ENCODE measurements at regions not wholly inside any gene's neighbourhood (a gene's known extent, or its start where the extent isn't known, plus 50 kb on each side); places are given as distances from the start of the nearest gene placed in this dataset.

DNA sequence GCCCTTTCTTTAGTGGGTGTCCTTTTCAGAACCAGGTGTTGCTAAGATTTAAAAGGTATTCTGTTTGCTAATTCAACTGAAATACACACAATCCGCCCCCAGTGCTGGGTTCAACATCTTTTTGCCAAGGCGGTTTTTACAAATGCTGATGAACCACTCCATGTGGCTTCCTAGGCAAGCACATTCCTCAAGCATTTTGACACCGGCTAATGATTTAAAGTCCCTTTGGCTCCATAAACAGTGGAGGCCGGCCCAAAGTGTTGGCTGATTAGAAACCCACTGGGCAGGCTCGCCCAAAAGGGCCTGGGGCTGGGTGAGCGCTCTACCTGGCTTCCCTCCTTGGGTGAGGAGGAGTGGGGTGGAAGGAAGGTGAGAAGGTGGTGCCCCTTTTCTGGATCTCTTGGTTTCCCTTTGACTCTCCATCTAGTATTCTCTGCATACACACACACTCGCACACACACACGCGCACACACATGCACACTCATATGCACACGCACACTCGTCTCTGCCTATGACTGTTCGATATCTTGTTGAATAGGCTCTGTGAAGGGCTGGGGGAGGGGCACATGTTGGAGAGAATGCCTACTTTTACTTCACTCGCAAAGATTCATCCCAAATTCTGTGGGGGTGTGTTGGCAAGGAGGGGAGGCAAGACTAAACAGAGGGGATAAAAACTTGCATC, 66.7 kb upstream of the ARMC2 start:
- DNase-seq, result peak; percentile 53
- no peaks in the 10 kb centered on the region for H3K36me3 ChIP-seq (replicated peaks; ENCODE audit: control insufficient read depth, insufficient read depth, low read length)
- H3K4me3 ChIP-seq (ENCODE audit: insufficient read depth, low read depth, low read length), result peak overlapping the region; percentile 42
- 0 out of 2 replicates have a peak, but pooled peaks cover 1% of the 10 kb centered on the region for H3K27me3 ChIP-seq (ENCODE audit: control insufficient read depth, insufficient read depth, low read length)

DNA sequence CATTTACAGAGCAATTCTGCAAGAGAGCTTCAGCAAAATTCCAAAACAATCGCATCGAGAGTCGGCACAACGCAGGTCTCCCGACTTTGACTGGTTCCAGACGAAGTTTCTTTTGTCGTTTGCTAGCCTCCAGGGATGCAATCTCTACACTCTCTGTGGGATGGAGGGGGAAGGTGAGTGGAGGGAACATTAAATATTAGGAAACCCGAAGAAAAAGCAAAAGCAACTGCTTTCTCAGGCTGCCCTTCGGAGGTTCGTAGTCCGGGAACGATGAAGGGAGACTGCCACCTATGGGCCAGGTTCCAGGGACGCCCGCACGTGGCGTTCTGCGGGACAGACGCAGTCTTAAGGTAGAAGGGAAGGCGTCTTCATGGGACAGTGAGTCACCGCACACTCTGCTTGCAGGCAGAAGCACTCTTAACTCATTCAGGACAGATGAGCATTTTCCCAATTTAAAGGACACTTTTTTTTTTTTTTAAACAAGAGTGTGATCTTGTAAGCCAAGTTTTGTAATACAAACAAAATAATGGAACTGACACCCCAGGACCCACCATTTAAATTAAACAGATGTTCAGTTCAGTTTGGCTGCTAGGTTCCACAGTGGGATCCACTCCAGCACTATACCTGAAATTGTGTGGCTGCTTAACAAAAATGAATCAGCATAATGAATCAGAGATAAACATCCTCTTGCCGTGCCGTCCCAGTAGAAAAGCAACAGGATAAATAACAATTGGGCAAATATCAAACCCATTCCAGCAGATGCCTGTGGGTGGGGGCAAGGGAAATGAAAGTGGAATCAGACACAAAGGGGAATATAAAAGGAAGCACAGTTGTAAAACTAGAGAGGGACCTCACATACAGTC, 65.8 kb upstream of the ARMC2 start:
- H3K4me3 ChIP-seq (ENCODE audit: insufficient read depth, low read depth, low read length), result peak overlapping the region; percentile 42
- no peaks in the 10 kb centered on the region for H3K36me3 ChIP-seq (replicated peaks; ENCODE audit: control insufficient read depth, insufficient read depth, low read length)
- 0 out of 2 replicates have a peak, but pooled peaks cover 1% of the 10 kb centered on the region for H3K27me3 ChIP-seq (ENCODE audit: control insufficient read depth, insufficient read depth, low read length)
- peak; percentile 85 for DNase-seq

DNA sequence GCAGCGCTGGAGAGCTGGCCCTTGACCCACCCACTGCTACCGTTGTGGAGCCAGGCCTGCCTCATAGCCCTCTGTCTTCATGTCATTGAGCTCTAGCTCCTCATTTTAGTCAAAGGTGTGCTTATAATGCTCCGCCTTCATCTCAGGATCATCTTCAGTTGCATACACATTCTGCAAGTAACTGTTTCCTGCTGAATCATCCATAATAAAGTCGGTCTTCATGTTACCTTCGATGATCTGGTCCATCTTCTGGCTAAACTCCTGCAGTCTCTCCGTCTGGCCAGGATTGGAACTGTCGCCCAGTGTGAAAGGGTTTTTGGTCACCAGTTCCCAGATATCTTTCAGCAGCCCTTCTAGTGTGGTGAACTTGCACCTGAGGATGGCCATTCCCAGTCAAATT, 62.6 kb upstream of the ARMC2 start:
- H3K36me3 ChIP-seq (replicated peaks; ENCODE audit: control insufficient read depth, insufficient read depth, low read length), result no peaks in the 10 kb centered on the region
- no peak for DNase-seq
- H3K27me3 ChIP-seq (ENCODE audit: control insufficient read depth, insufficient read depth, low read length), result 0 out of 2 replicates have a peak, but pooled peaks cover 1% of the 10 kb centered on the region
- H3K4me3 ChIP-seq (ENCODE audit: insufficient read depth, low read depth, low read length), result no peak overlapping the region

DNA sequence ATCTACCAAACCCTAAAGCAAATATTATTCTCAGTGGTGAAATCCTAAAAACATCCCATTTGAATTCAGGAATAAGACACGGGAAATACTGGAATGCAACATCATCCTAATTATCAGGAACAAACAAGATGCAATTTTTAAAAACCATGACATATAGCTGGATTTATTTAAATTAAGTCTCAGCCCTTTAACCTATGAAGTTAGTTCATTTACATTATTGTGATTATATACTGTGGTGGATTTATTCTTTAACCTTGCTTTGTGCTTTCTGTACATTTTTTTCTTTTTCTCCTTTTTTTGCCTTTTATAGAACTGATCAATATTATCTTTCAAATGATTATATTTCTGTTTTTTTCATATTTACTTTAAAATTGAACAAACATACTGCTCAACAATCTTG, 59.8 kb upstream of the ARMC2 start:
- DNase-seq, result no peak
- H3K36me3 ChIP-seq (replicated peaks; ENCODE audit: control insufficient read depth, insufficient read depth, low read length), result no peaks in the 10 kb centered on the region
- no peaks in the 10 kb centered on the region for H3K27me3 ChIP-seq (ENCODE audit: control insufficient read depth, insufficient read depth, low read length)
- no peak overlapping the region for H3K4me3 ChIP-seq (ENCODE audit: insufficient read depth, low read depth, low read length)

DNA sequence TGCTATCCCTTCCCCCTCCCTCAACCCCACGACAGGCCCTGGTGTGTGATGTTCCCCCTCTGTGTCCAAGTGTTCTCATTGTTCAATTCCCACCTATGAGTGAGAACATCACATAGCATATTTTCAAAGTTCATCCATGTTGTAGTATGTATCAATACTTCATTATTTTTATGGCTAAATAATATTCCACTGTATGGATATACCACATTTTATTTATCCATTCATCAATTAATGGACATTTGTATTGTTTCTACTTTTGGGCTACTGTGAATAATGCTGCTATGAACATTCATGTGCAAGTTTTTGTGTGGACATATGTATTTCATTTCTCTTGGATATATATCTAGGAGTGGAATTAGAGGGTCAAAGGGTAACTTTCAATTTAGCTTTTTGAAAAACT, 58.7 kb upstream of the ARMC2 start:
- no peaks in the 10 kb centered on the region for H3K27me3 ChIP-seq (ENCODE audit: control insufficient read depth, insufficient read depth, low read length)

DNA sequence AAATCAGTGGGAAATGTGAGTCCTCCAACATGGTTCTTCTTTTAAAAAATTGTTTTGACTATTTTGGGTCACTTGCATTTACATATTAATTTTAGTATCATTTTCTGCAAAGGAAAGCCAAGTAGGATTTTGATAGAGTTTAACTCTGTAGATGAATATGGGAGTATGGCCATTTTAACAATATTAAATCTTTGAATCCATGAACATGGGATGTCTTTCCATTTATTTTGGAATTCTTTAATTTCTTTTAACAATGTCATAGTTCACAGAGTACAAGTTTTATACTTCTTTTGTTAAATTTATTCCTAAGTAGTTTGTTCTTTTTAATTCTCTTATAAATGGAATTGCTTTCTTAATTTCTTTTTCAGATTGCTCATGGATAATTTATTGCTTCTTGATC, 56.5 kb upstream of the ARMC2 start:
- DNase-seq, result no peak
- H3K4me3 ChIP-seq (ENCODE audit: insufficient read depth, low read depth, low read length), result no peak overlapping the region
- H3K36me3 ChIP-seq (replicated peaks; ENCODE audit: control insufficient read depth, insufficient read depth, low read length), result no peaks in the 10 kb centered on the region
- H3K27me3 ChIP-seq (ENCODE audit: control insufficient read depth, insufficient read depth, low read length), result no peaks in the 10 kb centered on the region

More for the DNA sequence above, 58.7 kb upstream of the ARMC2 start:
- H3K4me3 ChIP-seq (ENCODE audit: insufficient read depth, low read depth, low read length), result no peak overlapping the region
- no peaks in the 10 kb centered on the region for H3K36me3 ChIP-seq (replicated peaks; ENCODE audit: control insufficient read depth, insufficient read depth, low read length)
- no peak for DNase-seq

DNA sequence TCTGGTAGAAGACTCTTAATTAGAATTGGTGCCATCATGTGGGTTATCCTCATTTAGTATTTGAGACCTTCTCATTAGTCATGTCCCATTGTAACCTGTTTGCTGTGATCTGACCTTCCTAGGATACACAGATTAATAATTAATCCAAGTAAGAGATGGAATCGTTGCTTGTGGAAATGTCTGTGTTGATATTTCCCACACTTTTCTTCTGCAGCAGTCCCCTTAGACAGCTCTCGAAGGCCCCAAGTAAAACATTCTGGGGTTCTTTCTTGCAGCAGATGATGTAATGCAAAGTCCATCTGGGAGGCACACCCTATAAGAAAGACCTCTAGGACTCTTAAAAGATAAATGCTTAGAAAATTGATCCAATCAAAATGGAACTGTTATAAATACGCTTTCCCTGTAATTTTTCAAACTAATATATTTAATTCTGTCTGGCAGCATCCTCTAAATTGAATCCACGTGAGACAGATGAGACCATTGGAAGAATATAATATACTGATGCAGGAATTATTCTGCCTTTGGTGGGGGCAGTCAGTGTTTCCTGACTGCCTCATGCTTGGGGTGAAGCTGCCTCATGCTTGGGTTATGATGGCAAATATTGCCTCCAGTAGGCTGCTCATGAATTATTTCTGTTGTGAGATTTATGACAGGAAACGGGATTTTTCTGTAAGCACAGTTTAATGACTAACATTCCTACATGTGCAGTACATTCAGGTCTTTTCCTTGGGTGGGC, 54.5 kb upstream of the ARMC2 start:
- DNase-seq, result no peak
- H3K4me3 ChIP-seq (ENCODE audit: insufficient read depth, low read depth, low read length), result no peak overlapping the region
- no peaks in the 10 kb centered on the region for H3K27me3 ChIP-seq (ENCODE audit: control insufficient read depth, insufficient read depth, low read length)
- H3K36me3 ChIP-seq (replicated peaks; ENCODE audit: control insufficient read depth, insufficient read depth, low read length), result no peaks in the 10 kb centered on the region

DNA sequence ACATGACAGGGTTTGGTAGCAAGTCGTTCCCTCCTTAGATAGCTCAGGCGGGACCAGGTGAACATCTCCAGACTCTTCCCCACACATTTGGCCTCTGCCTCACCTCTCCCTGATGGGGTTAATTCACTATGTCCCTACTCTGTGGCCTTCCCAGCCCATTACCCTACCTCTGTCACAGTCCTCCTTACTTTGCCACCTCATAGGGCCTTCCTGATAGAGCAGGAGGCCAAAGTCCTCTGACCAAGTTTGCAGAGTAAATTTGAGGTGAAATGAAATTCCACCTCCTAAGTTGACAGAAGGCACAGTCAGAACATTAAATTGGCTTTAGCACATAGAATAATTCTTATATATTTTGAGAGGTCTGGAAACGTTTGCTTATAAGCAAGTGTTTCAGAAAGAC, 53.1 kb upstream of the ARMC2 start:
- Histone ChIP-seq H3K27me3 (ENCODE audit: control insufficient read depth, insufficient read depth, low read length) (no peaks in the 10 kb centered on the region), H3K4me3 (ENCODE audit: insufficient read depth, low read depth, low read length) (no peak overlapping the region), H3K36me3 (replicated peaks; ENCODE audit: control insufficient read depth, insufficient read depth, low read length) (no peaks in the 10 kb centered on the region)
- no peak for DNase-seq

DNA sequence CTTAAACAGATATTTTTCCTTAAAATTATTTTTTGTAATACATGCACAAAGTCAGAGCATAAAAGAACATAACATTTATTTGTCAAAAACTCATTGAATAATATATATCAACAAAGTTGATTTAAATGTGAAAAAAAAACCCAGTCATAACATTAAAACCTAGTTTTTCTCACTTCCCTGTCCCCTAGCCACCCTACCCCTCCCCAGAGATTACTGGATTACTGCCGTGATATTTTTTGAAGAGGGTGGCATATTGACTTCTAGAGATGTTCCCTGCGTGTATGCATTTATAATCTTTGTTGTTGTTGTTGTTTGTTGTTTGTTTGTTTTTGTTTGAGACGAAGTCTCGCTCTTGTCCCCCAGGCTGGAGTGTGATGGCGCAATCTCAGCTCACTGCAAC, 52.4 kb upstream of the ARMC2 start:
- H3K27me3 ChIP-seq (ENCODE audit: control insufficient read depth, insufficient read depth, low read length), result no peaks in the 10 kb centered on the region
- no peak for DNase-seq
- H3K4me3 ChIP-seq (ENCODE audit: insufficient read depth, low read depth, low read length), result no peak overlapping the region
- H3K36me3 ChIP-seq (replicated peaks; ENCODE audit: control insufficient read depth, insufficient read depth, low read length), result no peaks in the 10 kb centered on the region

DNA sequence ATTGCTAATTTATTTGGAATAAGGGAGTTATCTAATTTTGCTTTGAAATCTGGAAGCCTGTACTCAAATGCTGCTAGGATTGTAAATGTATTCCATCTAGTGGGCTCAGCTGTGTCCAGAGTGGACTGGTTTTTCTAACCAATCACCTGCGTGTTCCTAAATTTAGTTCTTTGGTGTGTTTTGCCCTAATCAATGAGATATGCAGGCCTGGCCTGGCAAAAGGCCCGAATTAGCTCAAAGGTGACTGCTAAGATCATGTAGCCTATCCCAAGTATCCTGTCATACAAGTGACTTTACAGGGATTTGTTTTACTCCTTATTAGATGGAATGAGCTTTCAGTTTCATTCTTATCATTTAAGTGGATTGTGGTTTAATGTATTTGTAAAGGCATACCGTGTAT, 51.3 kb upstream of the ARMC2 start:
- Histone ChIP-seq H3K36me3 (replicated peaks; ENCODE audit: control insufficient read depth, insufficient read depth, low read length) (no peaks in the 10 kb centered on the region), H3K4me3 (ENCODE audit: insufficient read depth, low read depth, low read length) (no peak overlapping the region), H3K27me3 (ENCODE audit: control insufficient read depth, insufficient read depth, low read length) (no peaks in the 10 kb centered on the region)
- no peak for DNase-seq

DNA sequence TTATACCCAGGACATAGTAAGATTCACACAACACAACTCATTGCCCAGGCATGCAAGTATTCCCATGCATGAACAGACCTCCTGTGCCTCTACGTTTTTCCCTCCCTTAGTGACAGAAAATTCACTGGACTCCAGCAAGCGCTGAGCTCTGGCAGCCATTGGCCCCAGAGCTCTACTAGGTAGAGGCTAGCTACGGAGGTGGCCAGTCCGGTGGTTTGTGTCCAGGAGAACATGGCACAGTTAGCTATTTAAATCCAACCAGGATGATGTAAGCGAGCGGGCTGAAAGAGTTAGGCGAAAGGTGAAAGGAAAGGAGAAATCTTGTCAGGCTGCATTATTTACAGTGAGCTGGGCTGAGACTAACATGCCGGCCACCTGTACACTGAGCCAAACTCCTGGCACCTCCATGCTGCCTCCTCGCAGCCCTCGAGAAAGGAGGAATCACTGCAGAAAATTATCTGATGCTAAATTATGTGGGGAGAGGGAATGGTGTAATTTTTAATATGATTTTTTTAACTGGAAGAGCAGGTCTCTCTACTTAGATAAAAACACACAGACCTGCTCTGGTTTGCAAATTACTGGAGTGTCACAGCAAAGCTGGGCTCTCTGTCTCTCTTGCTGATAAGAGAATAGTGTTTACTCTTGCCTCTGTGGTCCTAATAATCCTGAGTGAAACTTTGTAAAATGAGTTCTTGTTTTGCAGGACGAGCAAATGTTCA, 50.1 kb upstream of the ARMC2 start:
- Histone ChIP-seq H3K27me3 (ENCODE audit: control insufficient read depth, insufficient read depth, low read length) (no peaks in the 10 kb centered on the region), H3K36me3 (replicated peaks; ENCODE audit: control insufficient read depth, insufficient read depth, low read length) (no peaks in the 10 kb centered on the region), H3K4me3 (ENCODE audit: insufficient read depth, low read depth, low read length) (no peak overlapping the region)
- no peak for DNase-seq

All from H7 (cell line).